GM12891 (cell line): ENCODE measurements at regions not wholly inside any gene's neighbourhood (a gene's known extent, or its start where the extent isn't known, plus 50 kb on each side); places are given as distances from the start of the nearest gene placed in this dataset.
A peak's percentile ranks its signal among the peaks of the same experiment; 100 is the strongest.

Experiments used
- DNase-seq: peaks from one replicate; pipeline ENCODE4 v3.0.0; 2011; ENCODE audit warnings: low spot score; ENCODE audit not compliant: insufficient read length
- FAIRE-seq: peaks from 2 replicates; lab custom pipeline; 2011; peaks lifted over from hg19 to GRCh38; lab: Jason Lieb, UNC
- PAX5 ChIP-seq: IDR thresholded peaks from 2 replicates; pipeline ENCODE4 v1.6.1; 2011; ENCODE audit warnings: low read length, moderate library complexity, mild to moderate bottlenecking; ENCODE audit not compliant: insufficient read depth, severe bottlenecking
- POLR2A ChIP-seq: IDR thresholded peaks from 2 replicates; pipeline ENCODE4 v1.6.1; 2011; ENCODE audit warnings: low read depth, low read length, control low read depth
- POLR2AphosphoS5 ChIP-seq: IDR thresholded peaks from 2 replicates; pipeline ENCODE4 v1.6.1; 2011; ENCODE audit warnings: low read depth, low read length, control low read depth
- POU2F2 ChIP-seq: IDR thresholded peaks from 2 replicates; pipeline ENCODE4 v1.6.1; 2011; ENCODE audit warnings: low read depth, mild to moderate bottlenecking, control low read depth, low read length, moderate library complexity
- SPI1 ChIP-seq: IDR thresholded peaks from 2 replicates; pipeline ENCODE4 v1.6.1; 2011; ENCODE audit warnings: low read depth, low read length, control low read depth
- TAF1 ChIP-seq: IDR thresholded peaks from 2 replicates; pipeline ENCODE4 v1.6.1; 2011; ENCODE audit warnings: low read depth, low read length, control low read depth

- FAIRE-seq: no peak
- TF ChIP-seq POLR2A (no peak), SPI1 (peak; percentile 80)
- no peak for DNase-seq
These were observed 143.4 kb upstream of the LSM8 start for GRCh38 chr7:118040562-118040961.

DNA sequence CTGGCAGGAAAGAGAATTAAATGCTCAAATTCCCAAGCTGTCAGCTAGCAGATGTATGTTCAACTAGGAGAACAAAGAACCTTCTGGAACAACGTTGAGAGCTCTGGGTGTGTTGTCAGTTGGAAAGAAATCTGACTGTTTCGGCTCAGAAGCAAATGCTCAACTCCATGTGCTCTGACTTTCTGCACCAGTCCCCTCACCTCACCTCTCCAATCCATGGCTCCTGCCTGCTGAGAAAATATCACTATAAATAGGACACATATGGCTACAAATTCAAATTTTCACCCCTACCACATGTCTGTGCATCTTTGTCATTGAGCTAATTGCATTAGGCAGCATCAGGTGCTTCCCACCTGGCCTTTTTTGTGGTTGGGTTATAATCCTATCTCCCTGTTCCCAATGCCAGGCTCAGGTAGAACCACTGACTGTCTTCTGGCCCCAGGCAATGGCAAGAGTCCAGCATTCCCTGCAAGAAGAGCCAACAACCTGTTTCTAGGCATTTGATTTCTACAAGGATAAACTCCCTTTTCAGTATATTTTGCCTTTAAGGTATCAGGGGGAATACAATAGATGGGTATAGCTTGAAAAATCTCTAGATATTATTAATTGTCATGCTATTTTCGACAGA is 142.6 kb upstream of the LSM8 start:
- TF ChIP-seq POLR2A (no peak), PAX5 (no peak), POLR2AphosphoS5 (no peak), SPI1 (no peak), POU2F2 (no peak), TAF1 (no peak)
- no peak for DNase-seq
- no peak for FAIRE-seq

DNA sequence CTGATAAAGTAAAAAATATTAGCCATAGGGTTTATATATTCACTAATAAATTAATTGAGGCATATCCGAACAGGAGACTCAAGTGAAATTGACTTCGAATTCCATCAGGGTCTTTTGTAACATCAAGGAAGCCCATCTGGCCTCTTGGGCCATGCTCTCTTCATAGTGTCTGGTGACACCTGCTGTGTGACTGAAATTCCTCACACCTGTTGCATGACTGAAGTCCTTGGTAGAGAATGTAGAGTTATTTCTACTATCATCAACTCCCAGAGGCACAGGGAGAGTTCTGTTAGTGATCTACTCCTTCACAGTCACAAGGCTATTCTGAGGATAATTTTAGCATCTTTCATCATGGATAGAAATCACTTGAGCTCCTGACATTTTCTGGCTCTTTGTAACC is 138.3 kb upstream of the LSM8 start:
- FAIRE-seq: no peak
- TF ChIP-seq TAF1: no peak
- TF ChIP-seq SPI1: no peak
- no peak for TF ChIP-seq POU2F2
- TF ChIP-seq POLR2A: no peak
- TF ChIP-seq PAX5: no peak
- no peak for TF ChIP-seq POLR2AphosphoS5
- no peak for DNase-seq

DNA sequence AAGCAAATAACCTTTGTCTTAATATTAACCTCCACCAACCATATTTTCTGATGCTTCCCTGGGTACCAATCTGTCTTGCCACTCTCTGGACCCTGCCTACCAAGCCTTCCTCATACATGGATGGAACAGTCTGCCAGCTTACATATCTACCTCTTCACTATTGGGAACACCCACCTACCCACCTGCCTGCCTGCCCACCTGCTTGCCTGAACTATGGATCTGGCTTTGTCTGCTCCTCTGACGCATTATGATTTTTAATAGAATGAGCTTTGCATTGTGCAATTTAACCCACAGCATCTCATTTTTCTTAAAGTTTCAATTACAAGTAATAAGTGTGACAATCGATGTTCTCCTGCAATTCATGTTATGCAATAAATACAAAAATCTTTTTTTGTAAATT is 137.9 kb upstream of the LSM8 start:
- no peak for FAIRE-seq
- DNase-seq: no peak
- TF ChIP-seq PAX5 (no peak), TAF1 (no peak), POLR2AphosphoS5 (no peak), POU2F2 (no peak), POLR2A (no peak), SPI1 (no peak)

- FAIRE-seq (no peak), DNase-seq (no peak)
- TF ChIP-seq POLR2A: no peak
- TF ChIP-seq POU2F2: no peak
- TF ChIP-seq TAF1: no peak
- no peak for TF ChIP-seq PAX5
These were observed 137.2 kb upstream of the LSM8 start for GRCh38 chr7:118046801-118047200.

DNA sequence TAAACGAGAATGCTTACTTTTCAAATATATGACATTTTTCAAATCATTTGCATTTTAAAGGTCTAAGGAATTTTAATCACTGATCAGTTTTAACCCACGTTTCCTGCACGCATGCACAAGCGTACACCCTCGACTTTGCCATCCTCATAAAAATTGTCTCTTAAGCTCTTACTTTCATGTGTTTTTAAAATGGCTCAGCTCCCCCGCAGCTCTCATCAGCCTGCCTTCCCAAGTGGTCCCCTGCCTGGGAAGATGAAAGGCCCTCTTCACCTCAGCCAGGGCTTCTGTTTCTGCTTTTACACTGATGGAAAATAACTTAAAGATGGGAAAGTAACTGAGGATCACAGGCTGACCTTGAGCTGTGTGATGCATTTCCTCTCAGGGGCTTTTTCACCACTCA is 131.6 kb upstream of the LSM8 start:
- FAIRE-seq (no peak), DNase-seq (no peak)
- TF ChIP-seq POU2F2 (no peak), TAF1 (no peak), PAX5 (no peak), POLR2A (no peak), POLR2AphosphoS5 (no peak), SPI1 (no peak)

DNA sequence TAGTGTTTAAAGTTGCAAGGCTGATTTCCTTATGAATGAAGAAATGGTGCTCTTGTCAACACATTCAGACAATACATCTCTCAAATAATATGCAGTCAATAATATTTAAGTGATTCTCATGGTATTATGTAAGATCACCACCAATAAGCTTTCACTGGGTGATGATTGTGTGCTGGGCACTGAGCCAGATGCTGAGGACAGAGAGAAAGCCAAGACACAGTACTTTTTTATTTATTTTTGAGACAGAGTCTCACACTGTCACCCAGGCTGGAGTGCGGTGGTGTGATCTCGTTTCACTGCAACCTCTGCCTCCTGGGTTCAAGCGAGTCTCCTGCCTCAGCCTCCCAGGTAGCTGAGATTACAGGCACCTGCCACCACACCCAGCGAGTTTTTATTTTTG is 130.6 kb upstream of the LSM8 start:
- no peak for TF ChIP-seq POU2F2
- TF ChIP-seq TAF1: no peak
- no peak for TF ChIP-seq PAX5
- no peak for TF ChIP-seq SPI1
- TF ChIP-seq POLR2A: no peak
- TF ChIP-seq POLR2AphosphoS5: no peak
- FAIRE-seq (no peak), DNase-seq (no peak)

DNA sequence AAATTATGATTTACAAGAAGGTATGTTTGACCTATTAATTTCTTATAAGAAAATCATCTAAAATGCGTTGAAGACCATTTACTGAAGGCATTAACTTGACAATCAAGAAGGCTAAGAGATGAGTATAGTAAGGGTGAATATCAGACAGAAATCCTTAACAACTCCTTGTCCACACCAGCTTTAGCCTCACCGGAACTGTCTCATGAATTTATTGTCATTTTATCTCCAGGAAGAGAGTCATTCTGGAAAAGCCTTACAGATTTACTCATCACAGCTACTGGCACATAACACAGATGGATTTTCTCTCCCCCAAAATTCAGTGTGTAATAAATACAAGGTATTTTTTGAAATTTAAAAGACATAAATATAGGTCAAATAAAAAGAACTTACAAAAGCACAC is 129.4 kb upstream of the LSM8 start:
- FAIRE-seq (no peak), DNase-seq (no peak)
- TF ChIP-seq POLR2AphosphoS5: no peak
- no peak for TF ChIP-seq SPI1
- TF ChIP-seq PAX5: no peak
- TF ChIP-seq POU2F2: no peak
- TF ChIP-seq TAF1: no peak
- TF ChIP-seq POLR2A: no peak

DNA sequence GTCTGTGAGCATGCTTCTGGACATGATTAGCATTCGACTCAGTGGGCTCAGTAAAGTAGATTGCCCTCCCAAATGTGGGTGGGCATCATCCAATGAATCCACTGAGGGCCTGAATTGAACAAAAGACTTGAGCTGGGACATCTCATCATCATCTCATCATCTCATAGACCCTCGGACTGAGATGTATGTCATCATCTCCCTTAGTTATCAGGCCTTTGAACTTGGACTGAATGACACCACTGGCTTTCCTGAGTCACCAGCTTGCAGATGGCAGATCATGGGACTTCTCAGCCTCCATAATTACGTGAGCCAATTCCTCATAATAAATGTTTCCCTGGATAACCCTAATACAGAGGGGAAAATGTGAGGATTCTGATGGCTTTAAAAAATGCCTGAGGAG is 128.3 kb upstream of the LSM8 start:
- FAIRE-seq (no peak), DNase-seq (no peak)
- TF ChIP-seq POLR2AphosphoS5 (no peak), TAF1 (no peak), POLR2A (no peak), SPI1 (no peak), POU2F2 (no peak), PAX5 (no peak)

GRCh38 chr7:118057404-118057803 is 126.6 kb upstream of the LSM8 start:
- DNase-seq (no peak), FAIRE-seq (no peak)

More at GRCh38 chr7:118057404-118057803, 126.6 kb upstream of the LSM8 start:
- no peak for TF ChIP-seq POU2F2
- no peak for TF ChIP-seq TAF1
- TF ChIP-seq POLR2A: no peak
- no peak for TF ChIP-seq SPI1
- TF ChIP-seq POLR2AphosphoS5: no peak
- no peak for TF ChIP-seq PAX5
